A549 (cell line): ENCODE measurements at regions not wholly inside any gene's neighbourhood (a gene's known extent, or its start where the extent isn't known, plus 50 kb on each side); places are given as distances from the start of the nearest gene placed in this dataset.

Experiments used
- ATAC-seq, 2 experiments: fragments of 200-7000 bp in 1 of 2; fragments of >200 bp in 1 of 2; cut with Nextera tagmentation in 1 of 2; cut with Tn5 transposase in 1 of 2; 3 replicates each; pipeline versions ENCODE4 v1.8.0 to v1.9.1; 2018 to 2020; ENCODE audit warnings: mild to moderate bottlenecking in 1 of 2, moderate library complexity in 1 of 2
- CTCF ChIA-PET: fragments of 300-600 bp; sonication (Branson Sonifier 250); formaldehyde crosslinking; extraction: SDS; loops from one replicate; lab custom pipeline; 2021; ENCODE audit warnings: antibody characterized with exemption, inconsistent platforms; lab: Yijun Ruan, JAX
- POLR2A ChIA-PET: fragments of 350-600 bp; formaldehyde crosslinking; extraction: SDS; loops from one replicate; lab custom pipeline; 2021; ENCODE audit warnings: antibody characterized with exemption, inconsistent platforms; lab: Yijun Ruan, JAX
- DNase-seq, 2 experiments: peaks; one replicate each; pipeline versions ENCODE4 v3.0.0 to v3.0.0-alpha.2; 2011 to 2016; ENCODE audit warnings: low read depth in 1 of 2, low spot score in 1 of 2
- FAIRE-seq: peaks from 2 replicates; lab custom pipeline; 2011; peaks lifted over from hg19 to GRCh38; lab: Jason Lieb, UNC
- H3K27ac ChIP-seq, 2 experiments: fragments of >200 bp; sonication (Bioruptor Twin); formaldehyde crosslinking; 3 replicates each; pipeline ENCODE4 v1.5.1; 2016 to 2017
- H3K4me1 ChIP-seq: fragments of >200 bp; sonication (Bioruptor Twin); formaldehyde crosslinking; 3 replicates; pipeline ENCODE4 v1.6.1; 2016
- H3K4me2 ChIP-seq: fragments of >200 bp; sonication (Bioruptor Twin); formaldehyde crosslinking; 3 replicates; pipeline ENCODE4 v1.6.1; 2016
- H3K4me3 ChIP-seq: fragments of >200 bp; sonication (Bioruptor Twin); formaldehyde crosslinking; 3 replicates; pipeline ENCODE4 v1.5.1; 2016
- H3K9me3 ChIP-seq: fragments of >200 bp; sonication (Bioruptor Twin); formaldehyde crosslinking; 3 replicates; pipeline ENCODE4 v1.6.1; 2016
- CHD4 ChIP-seq: fragments of 200-600 bp; sonication (generic); IDR thresholded peaks from 2 replicates; pipeline ENCODE4 v1.6.1; 2016; ENCODE audit warnings: antibody characterized with exemption, mild to moderate bottlenecking, borderline replicate concordance
- EP300 ChIP-seq, 2 experiments: fragments of >200 bp; sonication (Bioruptor Twin); formaldehyde crosslinking; IDR thresholded peaks; 2 replicates in 1 of 2; 3 replicates in 1 of 2; pipeline ENCODE4 v1.6.1; 2016 to 2017
- ESRRA ChIP-seq: fragments of 150-350 bp; IDR thresholded peaks from 2 replicates; pipeline ENCODE4 v1.6.1; 2014; ENCODE audit warnings: mild to moderate bottlenecking, low read length, borderline replicate concordance
- FOSB ChIP-seq: fragments of 250-450 bp; sonication (Bioruptor Pico); IDR thresholded peaks from 2 replicates; pipeline ENCODE4 v1.5.0; 2020; ENCODE audit warnings: mild to moderate bottlenecking, moderate library complexity
- FOSL2 ChIP-seq, 2 experiments: fragments of 450-650 bp in 1 of 2; fragments of >200 bp in 1 of 2; sonication (Bioruptor Twin) in 1 of 2; formaldehyde crosslinking; IDR thresholded peaks; 2 replicates each; pipeline versions ENCODE4 v1.5.0 to v1.6.1; 2016 to 2020; ENCODE audit warnings: mild to moderate bottlenecking in 1 of 2, moderate library complexity in 1 of 2
- GATA3 ChIP-seq: IDR thresholded peaks from 2 replicates; pipeline ENCODE4 v1.6.1; 2012; ENCODE audit warnings: borderline replicate concordance
- HMGXB4 ChIP-seq: fragments of 250-450 bp; sonication (Bioruptor Pico); IDR thresholded peaks from 2 replicates; pipeline ENCODE4 v1.5.0; 2021; ENCODE audit warnings: mild to moderate bottlenecking, moderate library complexity, borderline replicate concordance
- HOXA7 ChIP-seq: fragments of 250-450 bp; sonication (Bioruptor Pico); IDR thresholded peaks from 2 replicates; pipeline ENCODE4 v1.5.0; 2020; ENCODE audit warnings: mild to moderate bottlenecking, moderate library complexity
- HOXB13 ChIP-seq: fragments of 250-450 bp; sonication (Bioruptor Pico); IDR thresholded peaks from 2 replicates; pipeline ENCODE4 v1.5.0; 2020; ENCODE audit warnings: low read depth, mild to moderate bottlenecking, moderate library complexity
- KDM1A ChIP-seq: fragments of 200-600 bp; sonication (generic); IDR thresholded peaks from 2 replicates; pipeline ENCODE4 v1.6.1; 2016; ENCODE audit warnings: low read depth, mild to moderate bottlenecking
- KDM5A ChIP-seq: fragments of 200-600 bp; sonication (generic); IDR thresholded peaks from 2 replicates; pipeline ENCODE4 v1.6.1; 2016; ENCODE audit warnings: antibody characterized with exemption, mild to moderate bottlenecking
- NFE2L2 ChIP-seq: fragments of 150-350 bp; conservative IDR thresholded peaks from 2 replicates; pipeline ENCODE4 v1.6.1; 2014; ENCODE audit warnings: low read length
- NR3C1 ChIP-seq: fragments of >200 bp; sonication (Bioruptor Twin); formaldehyde crosslinking; IDR thresholded peaks from 3 replicates; pipeline ENCODE4 v1.6.1; 2017
- PHF8 ChIP-seq: fragments of 200-600 bp; sonication (generic); IDR thresholded peaks from 2 replicates; pipeline ENCODE4 v1.6.1; 2016; ENCODE audit warnings: low read depth, mild to moderate bottlenecking, antibody characterized with exemption, moderate library complexity, borderline replicate concordance
- POLR2AphosphoS2 ChIP-seq: conservative IDR thresholded peaks from 2 replicates; pipeline ENCODE4 v1.6.1; 2012; ENCODE audit warnings: low read length, improper control_type of control experiment, inconsistent platforms
- RAD21 ChIP-seq, 2 experiments: fragments of >200 bp in 1 of 2; sonication (Bioruptor Twin) in 1 of 2; formaldehyde crosslinking in 1 of 2; IDR thresholded peaks in 1 of 2; conservative IDR thresholded peaks in 1 of 2; 2 replicates in 1 of 2; 3 replicates in 1 of 2; pipeline ENCODE4 v1.6.1; 2012 to 2018; ENCODE audit warnings: inconsistent platforms in 1 of 2
- RCOR1 ChIP-seq: fragments of 150-350 bp; IDR thresholded peaks from 2 replicates; pipeline ENCODE4 v1.6.1; 2014; ENCODE audit warnings: antibody characterized with exemption, low read length, low read depth
- REST ChIP-seq: fragments of 200-600 bp; sonication (generic); IDR thresholded peaks from 2 replicates; pipeline ENCODE4 v1.6.1; 2016; ENCODE audit warnings: antibody characterized with exemption, mild to moderate bottlenecking, moderate library complexity
- RFX5 ChIP-seq: fragments of 450-650 bp; IDR thresholded peaks from 2 replicates; pipeline ENCODE4 v1.7.1; 2014; ENCODE audit warnings: antibody characterized with exemption, mild to moderate bottlenecking, moderate library complexity
- RNF2 ChIP-seq: fragments of 200-600 bp; sonication (generic); IDR thresholded peaks from 2 replicates; pipeline ENCODE4 v1.6.1; 2016; ENCODE audit warnings: low read depth, mild to moderate bottlenecking, antibody characterized with exemption, moderate library complexity, borderline replicate concordance
- SREBF2 ChIP-seq: fragments of 450-650 bp; IDR thresholded peaks from 2 replicates; pipeline ENCODE4 v1.6.1; 2014; ENCODE audit warnings: mild to moderate bottlenecking, moderate library complexity
- TFCP2L1 ChIP-seq: fragments of 250-450 bp; sonication (Bioruptor Pico); IDR thresholded peaks from 2 replicates; pipeline ENCODE4 v1.5.0; 2021; ENCODE audit warnings: mild to moderate bottlenecking
- ZC3H11A ChIP-seq: fragments of 450-650 bp; IDR thresholded peaks from 2 replicates; pipeline ENCODE4 v1.6.1; 2014; ENCODE audit warnings: antibody characterized with exemption, mild to moderate bottlenecking
- ZNF302 ChIP-seq: fragments of 250-450 bp; sonication (Bioruptor Pico); IDR thresholded peaks from 2 replicates; pipeline ENCODE4 v1.9.0; 2021; ENCODE audit warnings: inconsistent platforms, mild to moderate bottlenecking, moderate library complexity
- WGBS: methylation state at CpG from one replicate; pipeline ENCODE4 v1.1.6; 2017; ENCODE audit errors: missing lambda C conversion rate; 5-methylcytosine and 5-hydroxymethylcytosine counted together
- TF ChIP-seq, protein P1 (sequence below): fragments of 450-650 bp; IDR thresholded peaks from 2 replicates; pipeline ENCODE4 v1.6.1; 2014; ENCODE audit warnings: antibody characterized with exemption
- TF ChIP-seq, protein P2 (sequence below): fragments of >200 bp; sonication (Bioruptor Twin); formaldehyde crosslinking; IDR thresholded peaks from 2 replicates; pipeline ENCODE4 v1.6.1; 2016

GRCh38 chr4:45636175-45636574 lies 487.7 kb downstream of the GABRG1 start:
- no peak for ATAC-seq
- Histone ChIP-seq H3K4me2 (no peak overlapping the region), H3K4me3 (no peak overlapping the region), H3K4me1 (no peaks in the 10 kb centered on the region), H3K27ac (no peak overlapping the region)
- ChIA-PET POLR2A (no interaction called here), CTCF (no interaction called here)
- no peak for DNase-seq
- WGBS = 7% methylated on average over 1 of the region's 1 CpG
- TF ChIP-seq GATA3 = no peak
- TF ChIP-seq POLR2AphosphoS2 = no peak
- no peak for TF ChIP-seq ZNF302 (CRISPR knock-in tag)
- TF ChIP-seq FOSB (CRISPR knock-in tag) = no peak
- TF ChIP-seq PHF8 = no peak
- TF ChIP-seq RNF2 = no peak
- TF ChIP-seq HOXA7 (CRISPR knock-in tag) = no peak
- no peak for TF ChIP-seq SREBF2
- TF ChIP-seq CHD4 = no peak
- no peak for TF ChIP-seq EP300 (IDR thresholded peaks at IDR 0.05)
- TF ChIP-seq RCOR1 = no peak
- TF ChIP-seq REST = no peak
- no peak for TF ChIP-seq NR3C1
- TF ChIP-seq, all 56 proteins: peak for 0
- FAIRE-seq = no peak
- no peaks in the 10 kb centered on the region for H3K9me3 ChIP-seq

- POLR2A ChIA-PET = no interaction called here
- no peak for ATAC-seq
- WGBS = 0% methylated on average over 2 of the region's 2 CpGs
- Histone ChIP-seq H3K4me1 (no peaks in the 10 kb centered on the region), H3K27ac (no peak overlapping the region), H3K9me3 (no peaks in the 10 kb centered on the region)
- no peak for TF ChIP-seq TFCP2L1 (CRISPR knock-in tag)
- TF ChIP-seq ZC3H11A = no peak
- no peak for TF ChIP-seq ESRRA
- TF ChIP-seq NFE2L2 = no peak
- TF ChIP-seq ZNF302 (CRISPR knock-in tag) = no peak
- TF ChIP-seq RAD21 (conservative IDR thresholded peaks at IDR 0.05 in 1 of 2, IDR thresholded peaks at IDR 0.05 in 1 of 2) = no peak
- TF ChIP-seq HOXB13 = no peak
- TF ChIP-seq KDM5A = no peak
- TF ChIP-seq REST = no peak
- no peak for TF ChIP-seq NR3C1
- no peak for TF ChIP-seq FOSL2 (IDR thresholded peaks at IDR 0.05)
- TF ChIP-seq FOSL2 (CRISPR knock-in tag; IDR thresholded peaks at IDR 0.05) = no peak
- TF ChIP-seq HMGXB4 (CRISPR knock-in tag) = no peak
- TF ChIP-seq RFX5 = no peak
- TF ChIP-seq, protein P1, sequence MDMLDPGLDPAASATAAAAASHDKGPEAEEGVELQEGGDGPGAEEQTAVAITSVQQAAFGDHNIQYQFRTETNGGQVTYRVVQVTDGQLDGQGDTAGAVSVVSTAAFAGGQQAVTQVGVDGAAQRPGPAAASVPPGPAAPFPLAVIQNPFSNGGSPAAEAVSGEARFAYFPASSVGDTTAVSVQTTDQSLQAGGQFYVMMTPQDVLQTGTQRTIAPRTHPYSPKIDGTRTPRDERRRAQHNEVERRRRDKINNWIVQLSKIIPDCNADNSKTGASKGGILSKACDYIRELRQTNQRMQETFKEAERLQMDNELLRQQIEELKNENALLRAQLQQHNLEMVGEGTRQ = no peak
- no peak for TF ChIP-seq EP300 (IDR thresholded peaks at IDR 0.05)
- TF ChIP-seq KDM1A = no peak
- TF ChIP-seq, protein P2, sequence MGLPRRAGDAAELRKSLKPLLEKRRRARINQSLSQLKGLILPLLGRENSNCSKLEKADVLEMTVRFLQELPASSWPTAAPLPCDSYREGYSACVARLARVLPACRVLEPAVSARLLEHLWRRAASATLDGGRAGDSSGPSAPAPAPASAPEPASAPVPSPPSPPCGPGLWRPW = no peak
- TF ChIP-seq, all 56 proteins: peak for 0
- FAIRE-seq = no peak
- no peak overlapping the region for H3K4me3 ChIP-seq
- CTCF ChIA-PET = no interaction called here
- DNase-seq = no peak
- H3K4me2 ChIP-seq = no peak overlapping the region
These were observed 494.1 kb downstream of the GABRG1 start for GRCh38 chr4:45629717-45630116.
